Coronary artery (tissue), 2 donors: ENCODE measurements at regions not wholly inside any gene's neighbourhood (a gene's known extent, or its start where the extent isn't known, plus 50 kb on each side); places are given as distances from the start of the nearest gene placed in this dataset.
A peak's percentile ranks its signal among the peaks of the same experiment; 100 is the strongest.

Source experiments
- DNase-seq: peaks from one replicate; pipeline ENCODE4 v3.0.0-alpha.2; 2017; ENCODE audit warnings: low spot score
- H3K27ac ChIP-seq, 2 donors: fragments of 200-600 bp; sonication (generic); one replicate each; pipeline ENCODE4 v1.5.1; 2016 to 2019
- H3K4me3 ChIP-seq: fragments of 200-600 bp; sonication (generic); 2 replicates; pipeline ENCODE4 v1.5.1; 2016; ENCODE audit warnings: mild to moderate bottlenecking, moderate library complexity
- CTCF ChIP-seq: fragments of 200-600 bp; sonication (generic); IDR thresholded peaks from one replicate; pipeline ENCODE4 v1.5.1; 2019; ENCODE audit warnings: antibody characterized with exemption

- peak overlapping the region; percentile 33 to 73 for H3K27ac ChIP-seq
- TF ChIP-seq CTCF = no peak
- no peak for DNase-seq
- no peak overlapping the region for H3K4me3 ChIP-seq
These were observed 104.9 kb upstream of the KCND2 start for GRCh38 chr7:120168066-120168465.

- no peak for TF ChIP-seq CTCF
- DNase-seq = no peak
- Histone ChIP-seq H3K4me3 (no peak overlapping the region), H3K27ac (peak overlapping the region in 1 of 2 donors; percentile 49)
These were observed 102.8 kb upstream of the KCND2 start for GRCh38 chr7:120169996-120170783.

- Histone ChIP-seq H3K4me3 (no peak overlapping the region), H3K27ac (peak overlapping the region in 1 of 2 donors; percentile 49)
- TF ChIP-seq CTCF = no peak
- DNase-seq = no peak
These were observed 102.1 kb upstream of the KCND2 start for GRCh38 chr7:120170834-120171233.

- Histone ChIP-seq H3K27ac (no peak overlapping the region), H3K4me3 (no peak overlapping the region)
- no peak for DNase-seq
- TF ChIP-seq CTCF = no peak
These were observed 101.6 kb upstream of the KCND2 start for GRCh38 chr7:120171406-120171805.

GRCh38 chr7:120180221-120180620 is 92.8 kb upstream of the KCND2 start:
- H3K27ac ChIP-seq = peak overlapping the region; percentile 43 to 60
- H3K4me3 ChIP-seq = no peak overlapping the region
- DNase-seq = no peak
- no peak for TF ChIP-seq CTCF

GRCh38 chr7:120181499-120181898 is 91.5 kb upstream of the KCND2 start:
- TF ChIP-seq CTCF = no peak
- Histone ChIP-seq H3K4me3 (no peak overlapping the region), H3K27ac (no peak overlapping the region)
- DNase-seq = no peak

GRCh38 chr7:120184866-120185265 is 88.1 kb upstream of the KCND2 start:
- Histone ChIP-seq H3K27ac (peak overlapping the region; percentile 15 to 75), H3K4me3 (no peak overlapping the region)
- DNase-seq = no peak
- TF ChIP-seq CTCF = no peak
